GM21786 (cell line): ENCODE measurements at regions not wholly inside any gene's neighbourhood (a gene's known extent, or its start where the extent isn't known, plus 50 kb on each side); places are given as distances from the start of the nearest gene placed in this dataset.
"Not testable (repeated sequence)": the region's sequence is repeated elsewhere in the genome, so short reads cannot be mapped to it uniquely, and the experiment has no call there.

Experiments used
- ATAC-seq: cut with Tn5 transposase; IDR thresholded peaks from one replicate; pipeline ENCODE4 v1.9.1; 2021; ENCODE audit not compliant: unreplicated experiment

- no peak for ATAC-seq
Observed at GRCh38 chr4:141290771-141291170, 70.1 kb downstream of the ZNF330 start.

DNA sequence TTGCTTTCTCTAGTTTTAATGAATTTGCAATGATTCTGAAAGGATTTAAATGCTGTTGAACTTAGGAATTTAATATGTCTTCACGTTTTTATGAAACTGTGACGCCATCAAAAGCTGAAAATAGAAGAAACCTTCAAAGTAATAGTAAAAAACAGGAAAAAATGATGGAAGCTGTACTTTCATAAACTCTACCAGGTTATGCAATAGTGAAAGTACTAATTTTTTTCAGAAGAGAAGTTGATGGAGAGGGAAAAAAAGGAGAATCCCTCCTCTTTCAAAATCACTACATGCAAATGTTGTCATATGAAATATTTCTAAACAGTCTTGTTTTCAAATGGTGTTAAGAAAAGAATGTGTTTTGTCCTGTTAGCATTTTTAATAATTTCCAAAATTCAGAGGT lies 73.6 kb downstream of the ZNF330 start:
- ATAC-seq = no peak

DNA sequence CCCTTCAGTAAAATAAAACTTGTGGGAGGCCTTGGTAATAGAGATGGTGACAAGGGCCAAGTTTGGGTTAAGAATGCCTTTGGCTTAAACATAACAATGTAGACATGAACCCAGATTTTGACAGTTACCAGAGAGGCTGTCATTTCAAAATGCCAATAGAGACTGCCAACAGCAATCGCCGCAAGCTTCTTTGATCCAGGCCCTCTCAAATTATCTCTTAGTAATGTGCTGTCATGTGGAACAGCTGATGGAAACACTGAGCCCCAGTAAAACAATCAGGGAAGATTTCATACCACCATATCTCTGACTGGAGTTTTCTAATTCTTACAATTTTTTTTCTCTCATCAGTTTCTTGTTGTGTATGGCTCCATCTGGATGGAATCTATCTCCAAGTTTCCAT lies 80.5 kb downstream of the ZNF330 start:
- ATAC-seq = no peak

DNA sequence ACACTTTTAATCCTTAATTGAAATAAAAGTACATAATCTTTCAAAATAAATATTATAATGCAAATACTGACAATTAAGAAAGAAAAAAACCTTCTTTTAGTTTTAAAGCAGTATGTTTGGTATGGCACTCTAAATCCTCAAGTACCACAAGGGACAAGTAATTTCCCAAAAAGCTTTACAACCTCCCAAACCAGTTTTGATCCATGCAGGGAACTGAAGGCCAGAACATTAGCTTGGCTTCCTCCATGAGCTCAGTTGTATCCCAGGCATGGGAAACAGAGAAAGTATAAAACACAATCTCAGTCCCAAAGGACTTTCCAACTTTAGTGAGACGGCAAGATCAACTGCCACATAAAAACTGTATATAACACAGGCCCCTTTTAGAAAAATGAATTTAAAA lies 82.2 kb downstream of the ZNF330 start:
- no peak for ATAC-seq

DNA sequence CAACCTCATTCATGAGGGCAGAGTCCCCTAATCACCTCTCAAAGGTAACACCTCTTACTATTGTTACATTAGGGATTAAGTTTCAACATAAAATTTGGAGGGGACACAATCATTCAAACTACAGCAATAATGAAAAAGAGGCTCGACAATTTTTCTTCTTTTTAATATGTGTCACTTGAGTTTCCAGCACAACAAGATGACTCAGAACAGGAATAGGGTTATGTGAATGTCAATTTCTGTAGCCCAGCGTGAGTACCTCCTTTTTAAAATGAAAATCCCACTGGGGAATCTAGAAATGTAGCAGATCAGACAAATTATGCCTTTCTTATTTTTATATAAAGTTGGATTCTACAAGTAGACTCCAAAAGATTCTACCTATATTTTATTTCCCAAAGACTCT lies 83.7 kb downstream of the ZNF330 start:
- ATAC-seq = no peak

- no peak for ATAC-seq
Observed at GRCh38 chr4:141306331-141306730, 85.6 kb downstream of the ZNF330 start.

DNA sequence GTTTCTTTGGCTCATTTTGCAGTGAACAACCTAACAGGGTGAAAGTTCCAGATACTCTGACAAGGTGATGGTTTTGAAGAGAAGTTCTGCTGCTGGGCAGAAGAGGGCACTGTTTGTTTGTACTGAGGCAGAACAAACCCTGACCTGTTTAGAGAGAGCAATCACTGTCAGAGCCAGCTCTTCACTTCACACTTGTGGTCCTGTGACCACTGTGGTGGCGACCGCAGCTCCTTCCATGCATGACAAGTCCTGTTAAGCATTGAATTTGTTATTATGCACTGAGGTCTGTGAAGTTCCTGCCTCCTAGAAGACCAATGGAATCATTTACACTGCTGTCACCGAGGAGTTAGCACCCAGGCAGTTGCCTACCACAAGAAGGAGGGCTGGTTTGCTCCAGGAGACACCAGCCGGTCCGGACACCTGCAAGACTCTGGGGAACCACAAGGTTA lies 86.6 kb downstream of the ZNF330 start:
- peak; percentile 99 for ATAC-seq

DNA sequence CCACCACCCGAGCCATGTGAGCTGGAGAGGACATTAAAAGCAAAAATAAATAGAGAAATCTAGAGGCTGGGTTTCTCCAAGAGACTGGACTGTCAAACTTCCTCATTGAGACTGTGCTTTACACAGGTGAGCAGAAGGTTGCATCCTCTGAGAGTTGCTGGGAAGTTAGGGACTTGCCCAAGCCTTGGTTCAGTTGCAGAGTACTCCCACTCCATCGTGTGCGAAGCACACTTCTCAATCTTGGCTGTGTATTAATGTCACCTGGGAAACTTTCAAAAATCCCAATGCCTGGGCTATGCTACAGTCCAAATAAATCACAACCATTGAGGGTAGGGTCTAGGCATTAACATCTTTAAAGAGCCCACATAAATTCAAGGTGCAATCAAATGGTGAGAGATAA lies 89.2 kb downstream of the ZNF330 start:
- ATAC-seq = no peak

DNA sequence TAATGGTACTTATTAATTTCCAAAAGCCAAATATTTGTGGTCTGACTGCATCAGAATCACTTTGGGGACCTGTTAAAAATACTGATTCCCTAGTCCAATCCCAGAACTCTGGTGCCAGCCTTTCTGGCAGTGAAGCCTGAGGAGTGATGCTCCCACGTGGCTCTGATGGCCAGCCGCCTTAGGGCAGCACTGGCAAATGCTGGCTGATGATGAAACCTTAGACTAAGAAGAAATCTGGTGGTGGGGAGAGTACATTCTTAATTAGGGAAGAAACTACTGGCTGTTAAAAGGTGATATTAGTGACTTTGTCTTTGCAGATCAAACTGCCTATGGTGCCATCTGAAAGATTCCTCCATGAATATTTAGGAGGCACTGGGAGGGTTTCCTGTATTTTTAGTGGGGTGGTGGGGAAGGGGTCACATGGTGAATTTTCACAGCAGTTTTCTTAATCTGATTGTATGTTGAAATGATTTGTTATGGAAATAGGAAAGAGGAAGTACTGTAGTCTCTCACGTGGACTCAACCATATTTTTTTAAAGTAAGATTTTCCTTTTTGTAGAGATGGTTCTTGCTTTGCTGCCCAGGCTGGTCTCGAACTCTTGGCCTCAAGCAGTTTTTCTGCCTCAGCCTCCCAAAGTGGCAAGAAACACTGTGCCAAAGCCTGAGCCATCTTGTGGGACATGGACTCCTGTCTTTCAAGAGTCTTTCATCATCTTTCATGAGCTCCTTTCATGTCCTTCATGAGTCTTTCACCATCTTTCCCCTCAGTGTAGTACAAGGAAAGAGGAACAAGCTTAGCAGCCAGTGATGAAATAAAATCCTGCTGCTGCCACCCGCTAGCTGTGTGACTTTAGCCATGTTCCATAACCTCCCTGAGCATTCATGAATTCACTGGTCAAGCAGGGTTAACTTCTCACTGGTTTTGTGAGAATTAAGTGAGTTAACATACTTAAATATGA lies 90.8 kb downstream of the ZNF330 start:
- no peak for ATAC-seq

- ATAC-seq = no peak
Observed at GRCh38 chr4:141314627-141315026, 93.9 kb downstream of the ZNF330 start.

DNA sequence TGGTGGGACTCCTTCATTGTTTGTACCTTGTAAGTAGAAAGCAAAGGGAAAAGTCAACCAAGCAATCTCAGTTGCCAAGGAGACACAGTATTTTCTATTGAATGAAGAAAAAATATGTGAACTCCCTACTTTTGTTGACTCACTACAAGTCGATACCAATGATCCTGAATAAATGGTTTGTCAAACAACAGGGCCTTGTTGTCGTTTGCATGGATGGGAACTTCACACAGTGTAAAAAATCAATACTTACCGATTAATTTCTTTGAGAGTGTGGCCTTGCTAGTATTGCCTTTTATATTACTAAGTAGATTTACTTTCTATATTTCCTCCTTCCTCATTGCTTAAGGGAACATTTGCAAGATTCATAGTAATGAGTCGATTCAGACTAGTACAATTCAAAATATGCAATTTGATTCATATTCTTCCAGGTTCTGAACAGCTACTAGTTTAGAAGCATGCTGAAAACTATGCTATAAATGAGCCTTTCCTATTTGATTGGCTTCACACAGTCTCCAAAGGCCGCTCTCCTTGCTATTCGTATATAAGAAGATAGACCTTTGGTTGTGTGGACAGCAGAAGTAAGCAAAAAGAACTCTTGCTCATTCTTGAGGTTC lies 108.0 kb downstream of the ZNF330 start:
- no peak for ATAC-seq

- ATAC-seq = no peak
Observed at GRCh38 chr4:141329174-141329569, 108.5 kb downstream of the ZNF330 start.

- ATAC-seq = no peak
Observed at GRCh38 chr4:141330616-141331015, 109.9 kb downstream of the ZNF330 start.

DNA sequence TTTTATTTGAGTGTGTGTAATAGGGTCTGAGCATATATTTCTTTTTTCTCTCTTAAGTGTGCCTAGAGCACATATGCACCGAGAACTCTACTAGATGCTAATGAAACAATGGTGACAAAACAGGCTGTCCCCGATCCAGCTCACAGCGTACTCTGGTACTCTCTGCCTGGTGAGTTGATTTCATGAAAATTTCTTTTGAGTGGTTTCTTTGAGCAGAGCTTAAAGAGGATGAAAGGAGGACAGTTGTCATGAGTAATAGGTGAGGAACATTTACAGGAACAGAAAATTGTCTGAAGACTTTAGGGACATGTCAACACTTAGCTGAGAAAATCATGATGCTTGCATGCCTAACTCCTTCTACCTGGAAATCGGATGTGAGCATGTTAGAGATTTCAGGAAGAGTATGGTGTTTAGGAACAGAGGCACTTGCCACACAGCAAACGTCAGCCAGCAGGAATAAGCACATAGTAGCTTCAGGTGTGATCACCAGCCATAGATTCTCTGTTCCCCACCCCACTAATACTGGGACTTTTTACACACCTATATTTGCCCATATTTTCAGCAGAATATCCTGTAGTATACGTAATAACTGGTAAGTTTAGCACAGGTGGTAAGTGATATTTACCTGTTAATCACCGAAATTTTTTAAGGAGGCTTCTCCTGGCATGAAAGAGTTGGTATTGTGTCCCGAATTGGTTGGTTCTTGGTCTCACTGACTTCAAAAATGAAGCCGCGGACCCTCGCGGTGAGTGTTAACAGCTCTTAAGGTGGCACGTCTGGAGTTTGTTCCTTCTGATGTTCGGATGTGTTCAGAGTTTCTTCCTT lies 111.1 kb downstream of the ZNF330 start:
- no peak for ATAC-seq

DNA sequence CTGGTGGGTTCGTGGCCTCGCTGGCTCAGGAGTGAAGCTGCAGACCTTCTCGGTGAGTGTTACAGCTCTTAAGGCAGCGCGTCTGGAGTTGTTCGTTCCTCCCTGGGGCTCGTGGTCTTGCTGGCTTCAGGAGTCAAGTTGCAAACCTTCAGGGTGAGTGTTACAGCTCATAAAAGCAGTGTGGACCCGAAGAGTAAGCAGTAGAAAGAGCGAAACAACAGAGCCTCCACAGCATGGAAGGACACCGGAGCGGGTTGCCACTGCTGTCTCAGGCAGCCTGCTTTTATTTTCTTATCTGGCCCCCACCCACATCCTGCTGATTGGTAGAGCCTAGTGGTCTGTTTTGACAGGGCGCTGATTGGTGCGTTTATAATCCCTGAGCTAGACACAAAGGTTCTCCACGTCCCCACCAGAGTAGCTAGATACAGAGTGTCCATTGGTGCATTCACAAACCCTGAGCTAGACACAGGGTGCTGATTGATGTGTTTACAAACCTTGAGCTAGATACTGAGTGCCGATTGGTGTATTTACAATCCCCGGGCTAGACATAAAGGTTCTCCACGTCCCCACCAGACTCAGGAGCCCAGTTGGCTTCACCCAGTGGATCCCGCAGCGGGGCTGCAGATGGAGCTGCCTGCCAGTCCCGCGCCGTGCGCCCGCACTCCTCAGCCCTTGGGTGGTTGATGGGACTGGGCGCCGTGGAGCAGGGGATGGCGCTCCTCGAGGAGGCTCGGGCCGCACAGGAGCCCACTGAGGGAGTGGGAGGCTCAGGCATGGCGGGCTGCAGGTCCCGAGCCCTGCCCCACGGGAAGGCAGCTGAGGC lies 111.9 kb downstream of the ZNF330 start:
- not testable (repeated sequence) for ATAC-seq

DNA sequence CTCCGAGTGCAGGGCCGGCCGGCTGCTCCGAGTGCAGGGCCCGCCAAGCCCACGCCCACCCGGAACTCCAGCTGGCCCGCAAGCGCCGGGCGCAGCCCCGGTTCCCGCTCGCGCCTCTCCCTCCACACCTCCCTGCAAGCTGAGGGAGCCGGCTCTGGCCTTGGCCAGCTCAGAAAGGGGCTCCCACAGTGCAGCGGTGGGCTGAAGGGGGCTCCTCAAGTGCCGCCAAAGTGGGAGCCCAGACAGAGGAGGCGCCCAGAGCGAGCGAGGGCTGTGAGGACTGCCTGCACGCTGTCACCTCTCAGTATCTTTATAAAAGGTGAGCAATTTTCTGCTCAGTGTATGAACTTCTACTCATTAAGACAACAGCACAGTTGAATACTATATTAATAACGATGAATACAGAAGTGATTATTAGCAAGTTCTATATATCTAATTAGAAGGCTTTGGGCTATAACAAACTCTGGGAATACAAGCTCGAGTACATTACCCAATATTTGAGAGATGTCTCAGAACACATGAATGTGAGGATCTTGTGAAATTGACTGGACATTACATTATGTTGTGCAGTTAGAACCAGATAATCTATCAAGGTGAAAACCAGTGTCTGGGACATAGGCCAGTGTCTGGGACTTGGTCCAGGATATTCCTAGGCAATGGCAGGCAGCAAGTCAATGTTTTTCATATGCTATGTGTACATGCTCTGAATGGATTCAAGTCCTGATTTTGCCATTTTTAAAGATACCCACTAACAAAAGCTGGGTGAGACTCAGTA lies 112.9 kb downstream of the ZNF330 start:
- not testable (repeated sequence) for ATAC-seq

- no peak for ATAC-seq
Observed at GRCh38 chr4:141335166-141335565, 114.5 kb downstream of the ZNF330 start.

DNA sequence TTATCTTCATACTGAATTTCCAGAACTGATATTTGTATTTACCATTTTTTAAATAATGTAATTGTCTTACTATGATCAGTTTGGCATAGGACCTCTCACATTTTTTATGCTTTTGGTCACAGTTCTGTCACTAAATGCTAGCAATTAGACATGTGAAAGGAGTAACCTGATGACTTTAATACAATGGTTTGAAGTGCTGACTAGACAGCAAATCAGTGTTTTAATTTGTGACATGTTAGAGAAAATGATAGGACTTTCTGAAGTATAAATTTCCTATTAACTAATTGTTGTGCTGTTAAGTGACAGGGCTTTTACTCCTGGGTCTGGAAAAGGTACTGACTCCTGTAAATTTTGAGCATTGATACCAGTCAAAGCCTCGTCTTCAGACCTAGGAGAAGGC lies 117.5 kb downstream of the ZNF330 start:
- no peak for ATAC-seq

GRCh38 chr4:141339391-141339790 lies 118.7 kb downstream of the ZNF330 start:
- no peak for ATAC-seq

DNA sequence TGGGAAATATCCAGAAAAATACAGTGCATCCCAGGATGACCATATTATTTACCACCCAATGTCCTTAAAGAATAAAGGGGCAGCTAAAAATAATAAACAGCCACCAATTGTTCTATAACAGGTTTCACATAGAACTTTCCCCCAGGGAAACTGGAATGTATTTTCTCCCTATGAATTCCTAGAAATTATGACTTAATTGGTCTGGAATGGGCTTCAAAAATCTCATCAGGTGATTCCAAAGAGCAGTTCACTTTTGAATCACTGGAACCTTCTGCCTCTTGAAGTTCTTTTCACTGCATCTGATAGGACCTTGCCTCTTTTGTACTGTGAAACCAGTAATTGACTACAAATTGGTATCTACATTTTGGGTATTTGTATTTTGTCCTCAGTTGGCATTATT lies 119.3 kb downstream of the ZNF330 start:
- no peak for ATAC-seq
